22Rv1 (cell line): ENCODE measurements at regions not wholly inside any gene's neighbourhood (a gene's known extent, or its start where the extent isn't known, plus 50 kb on each side); places are given as distances from the start of the nearest gene placed in this dataset.

Experiments used
- ZFX ChIP-seq: fragments of 450-650 bp; IDR thresholded peaks from 2 replicates; pipeline ENCODE4 v1.6.1; 2017; ENCODE audit warnings: antibody characterized with exemption, borderline replicate concordance
- TF ChIP-seq, protein P1 (sequence below): fragments of 450-650 bp; IDR thresholded peaks from 2 replicates; pipeline ENCODE4 v1.5.1; 2017; ENCODE audit warnings: mild to moderate bottlenecking

DNA sequence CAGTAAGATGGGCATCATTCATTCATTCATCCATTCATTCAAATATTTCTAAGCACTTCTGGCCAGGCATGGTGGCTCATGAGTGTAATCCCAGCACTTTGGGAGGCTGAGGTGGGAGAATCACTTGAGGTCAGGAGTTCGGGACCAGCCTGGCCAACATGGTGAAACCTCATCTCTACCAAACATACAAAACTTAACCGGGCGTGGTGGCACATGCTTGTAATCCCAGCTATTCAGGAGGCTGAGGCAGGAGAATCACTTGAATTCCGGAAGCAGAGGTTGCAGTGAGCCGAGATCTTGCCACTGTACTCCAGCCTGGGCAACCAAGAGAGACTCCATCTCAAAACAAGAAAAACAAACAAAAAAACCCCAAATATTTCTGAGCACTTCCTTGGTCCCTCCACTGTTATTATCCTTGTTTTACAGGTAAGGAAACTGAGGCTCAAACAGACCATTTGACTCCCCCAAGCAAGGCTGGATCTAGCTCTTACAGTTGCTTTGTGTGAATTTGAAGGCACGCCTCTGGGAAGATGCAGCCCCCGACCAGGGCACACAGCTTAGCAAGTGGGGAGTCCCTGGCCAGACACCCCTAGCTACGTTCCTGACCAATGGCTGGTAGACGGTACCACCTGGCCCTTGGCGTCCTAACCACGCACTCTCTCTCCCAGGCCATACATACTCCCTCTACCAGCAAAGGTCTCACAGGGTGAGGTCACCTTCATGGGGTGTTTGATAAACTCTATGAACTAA lies 50.6 kb upstream of the ODC1 start:
- TF ChIP-seq, protein P1, sequence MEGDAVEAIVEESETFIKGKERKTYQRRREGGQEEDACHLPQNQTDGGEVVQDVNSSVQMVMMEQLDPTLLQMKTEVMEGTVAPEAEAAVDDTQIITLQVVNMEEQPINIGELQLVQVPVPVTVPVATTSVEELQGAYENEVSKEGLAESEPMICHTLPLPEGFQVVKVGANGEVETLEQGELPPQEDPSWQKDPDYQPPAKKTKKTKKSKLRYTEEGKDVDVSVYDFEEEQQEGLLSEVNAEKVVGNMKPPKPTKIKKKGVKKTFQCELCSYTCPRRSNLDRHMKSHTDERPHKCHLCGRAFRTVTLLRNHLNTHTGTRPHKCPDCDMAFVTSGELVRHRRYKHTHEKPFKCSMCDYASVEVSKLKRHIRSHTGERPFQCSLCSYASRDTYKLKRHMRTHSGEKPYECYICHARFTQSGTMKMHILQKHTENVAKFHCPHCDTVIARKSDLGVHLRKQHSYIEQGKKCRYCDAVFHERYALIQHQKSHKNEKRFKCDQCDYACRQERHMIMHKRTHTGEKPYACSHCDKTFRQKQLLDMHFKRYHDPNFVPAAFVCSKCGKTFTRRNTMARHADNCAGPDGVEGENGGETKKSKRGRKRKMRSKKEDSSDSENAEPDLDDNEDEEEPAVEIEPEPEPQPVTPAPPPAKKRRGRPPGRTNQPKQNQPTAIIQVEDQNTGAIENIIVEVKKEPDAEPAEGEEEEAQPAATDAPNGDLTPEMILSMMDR, result no peak
- TF ChIP-seq ZFX, result no peak
